DOHH2 (cell line): ENCODE measurements at regions not wholly inside any gene's neighbourhood (a gene's known extent, or its start where the extent isn't known, plus 50 kb on each side); places are given as distances from the start of the nearest gene placed in this dataset.

Source experiments
- CTCF ChIP-seq: fragments of 200-600 bp; sonication (generic); IDR thresholded peaks from one replicate; pipeline ENCODE4 v1.5.1; 2014; ENCODE audit warnings: antibody characterized with exemption, mild to moderate bottlenecking, low read depth, low read length; ENCODE audit not compliant: poor library complexity, severe bottlenecking
- EZH2phosphoT487 ChIP-seq: fragments of 200-600 bp; sonication (generic); IDR thresholded peaks from 2 replicates; pipeline ENCODE4 v1.6.1; 2017; ENCODE audit warnings: borderline replicate concordance, mild to moderate bottlenecking, antibody characterized with exemption, low read length, moderate library complexity, mixed read lengths

GRCh38 chr6:148116001-148116400 lies 226.6 kb upstream of the SASH1 start:
- no peak for TF ChIP-seq CTCF
- TF ChIP-seq EZH2phosphoT487, result no peak
